Mesenchymal stem cell (in vitro differentiated cells and primary cell): ENCODE measurements at regions not wholly inside any gene's neighbourhood (a gene's known extent, or its start where the extent isn't known, plus 50 kb on each side); places are given as distances from the start of the nearest gene placed in this dataset.

Source experiments
- DNase-seq: peaks from one replicate; pipeline ENCODE4 v3.0.0-alpha.2; 2013
- H2AFZ ChIP-seq: one replicate; pipeline ENCODE4 v1.6.1; 2013; ENCODE audit warnings: low read depth, mild to moderate bottlenecking, control low read depth, inconsistent platforms, low read length, moderate library complexity
- H2AK5ac ChIP-seq: 2 replicates; pipeline ENCODE4 v1.6.1; 2013; ENCODE audit warnings: low read length, moderate library complexity, mild to moderate bottlenecking, inconsistent platforms; ENCODE audit not compliant: severe bottlenecking
- H2BK120ac ChIP-seq: one replicate; pipeline ENCODE4 v1.6.1; 2013; ENCODE audit warnings: low read depth, mild to moderate bottlenecking, inconsistent platforms, low read length, moderate library complexity
- H2BK12ac ChIP-seq, 2 experiments: one replicate each; pipeline ENCODE4 v1.6.1; 2013; ENCODE audit warnings: inconsistent platforms in 2 of 2, low read length in 2 of 2, mild to moderate bottlenecking in 2 of 2, moderate library complexity in 2 of 2, control low read depth in 1 of 2
- H2BK15ac ChIP-seq: one replicate; pipeline ENCODE4 v1.6.1; 2013; ENCODE audit warnings: mild to moderate bottlenecking, low read depth, inconsistent platforms; ENCODE audit not compliant: poor library complexity, severe bottlenecking
- H2BK5ac ChIP-seq: 2 replicates; pipeline ENCODE4 v1.6.1; 2013; ENCODE audit warnings: low read depth, mild to moderate bottlenecking, low read length, control low read depth, inconsistent platforms; ENCODE audit not compliant: poor library complexity, severe bottlenecking
- H3K14ac ChIP-seq, 2 experiments: one replicate each; pipeline ENCODE4 v1.6.1; 2013; ENCODE audit warnings: inconsistent platforms in 2 of 2, low read length in 2 of 2, control low read depth in 1 of 2, mild to moderate bottlenecking in 1 of 2, moderate library complexity in 1 of 2
- H3K18ac ChIP-seq, 2 experiments: one replicate each; pipeline ENCODE4 v1.6.1; 2013; ENCODE audit warnings: inconsistent platforms in 2 of 2, low read length in 2 of 2, control low read depth in 1 of 2, low read depth in 1 of 2, mild to moderate bottlenecking in 1 of 2
- H3K23ac ChIP-seq, 2 experiments: one replicate each; pipeline ENCODE4 v1.6.1; 2013; ENCODE audit warnings: inconsistent platforms in 2 of 2, low read length in 2 of 2, mild to moderate bottlenecking in 2 of 2, moderate library complexity in 2 of 2, control low read depth in 1 of 2
- H3K27ac ChIP-seq: 2 replicates; pipeline ENCODE4 v1.5.1; 2013; ENCODE audit warnings: mild to moderate bottlenecking, moderate library complexity, low read length, control low read depth, inconsistent platforms; ENCODE audit not compliant: poor library complexity, severe bottlenecking
- H3K27me3 ChIP-seq, 2 experiments: 2 replicates each; pipeline versions ENCODE4 v1.6.1 to v1.7.0; 2013; ENCODE audit warnings: low read length in 2 of 2, mild to moderate bottlenecking in 2 of 2, moderate library complexity in 2 of 2, control low read depth in 1 of 2, inconsistent platforms in 1 of 2; ENCODE audit not compliant: control insufficient read depth in 1 of 2, insufficient read depth in 1 of 2
- H3K36me3 ChIP-seq, 2 experiments: 2 replicates each; pipeline versions ENCODE4 v1.6.1 to v1.7.0; 2013; ENCODE audit warnings: low read length in 2 of 2, control low read depth in 1 of 2, inconsistent platforms in 1 of 2, low read depth in 1 of 2, mild to moderate bottlenecking in 1 of 2; ENCODE audit not compliant: insufficient read depth in 2 of 2, control insufficient read depth in 1 of 2
- H3K4ac ChIP-seq, 2 experiments: one replicate each; pipeline ENCODE4 v1.6.1; 2013; ENCODE audit warnings: inconsistent platforms in 2 of 2, low read length in 2 of 2, mild to moderate bottlenecking in 2 of 2, moderate library complexity in 2 of 2, control low read depth in 1 of 2, low read depth in 1 of 2
- H3K4me1 ChIP-seq: 2 replicates; pipeline ENCODE4 v1.6.1; 2013; ENCODE audit warnings: low read depth, low read length, control low read depth; ENCODE audit not compliant: control insufficient read depth, insufficient read depth
- H3K4me2 ChIP-seq: 2 replicates; pipeline ENCODE4 v1.6.1; 2013; ENCODE audit warnings: low read length, mild to moderate bottlenecking, inconsistent platforms; ENCODE audit not compliant: poor library complexity, severe bottlenecking
- H3K4me3 ChIP-seq, 2 experiments: 2 replicates each; pipeline versions ENCODE4 v1.5.1 to v1.7.0; 2013; ENCODE audit warnings: low read length in 2 of 2, mild to moderate bottlenecking in 2 of 2, control low read depth in 1 of 2, low read depth in 1 of 2; ENCODE audit not compliant: insufficient read depth in 1 of 2
- H3K79me1 ChIP-seq: replicated peaks from 2 replicates; pipeline ENCODE4 v1.6.1; 2013; ENCODE audit warnings: mild to moderate bottlenecking, control low read depth, low read length, inconsistent platforms; ENCODE audit not compliant: poor library complexity, severe bottlenecking
- H3K9ac ChIP-seq: 2 replicates; pipeline ENCODE4 v1.7.0; 2013; ENCODE audit warnings: mild to moderate bottlenecking, low read length, moderate library complexity
- H3K9me3 ChIP-seq: 2 replicates; pipeline ENCODE4 v1.7.0; 2013; ENCODE audit warnings: mild to moderate bottlenecking, low read length; ENCODE audit not compliant: control insufficient read depth
- H4K8ac ChIP-seq: one replicate; pipeline ENCODE4 v1.6.1; 2013; ENCODE audit warnings: inconsistent platforms, mild to moderate bottlenecking, low read length, moderate library complexity
- H4K91ac ChIP-seq: one replicate; pipeline ENCODE4 v1.6.1; 2013; ENCODE audit warnings: mild to moderate bottlenecking, low read length, inconsistent platforms
- WGBS: methylation state at CpG from one replicate; pipeline ENCODE4 v1.1.7; 2013; ENCODE audit warnings: mixed read lengths; 5-methylcytosine and 5-hydroxymethylcytosine counted together

DNA sequence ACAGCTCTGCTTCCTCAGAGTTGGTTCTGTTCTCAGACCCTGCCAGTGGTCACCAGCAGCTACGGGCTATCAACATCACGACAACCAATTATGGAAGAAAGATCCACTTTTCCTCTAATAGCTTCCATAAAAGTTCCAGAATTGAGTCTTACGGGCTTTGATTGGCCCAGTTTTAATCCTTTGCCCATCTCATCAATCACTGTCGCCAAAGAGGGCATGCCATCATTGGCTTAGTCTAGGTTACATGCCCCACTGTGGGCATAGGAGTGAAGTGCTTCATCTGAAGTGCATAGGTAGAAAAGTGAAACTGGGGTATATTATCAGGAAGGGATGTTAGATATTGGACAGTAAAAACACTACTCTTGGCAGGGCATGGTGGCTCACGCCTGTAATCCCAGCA, 76.6 kb upstream of the DHX40 start:
- no peak overlapping the region for H3K4me3 ChIP-seq
- H3K14ac ChIP-seq = no peak overlapping the region
- H4K8ac ChIP-seq = peak overlapping the region; percentile 47
- no peak overlapping the region for H2BK120ac ChIP-seq
- no peak overlapping the region for H3K23ac ChIP-seq
- H3K18ac ChIP-seq = no peak overlapping the region
- H3K36me3 ChIP-seq = no peaks in the 10 kb centered on the region
- no peak overlapping the region for H2BK15ac ChIP-seq
- H3K27ac ChIP-seq = no peak overlapping the region
- no peak overlapping the region for H2BK5ac ChIP-seq
- H3K4me1 ChIP-seq = peaks cover 3% of the 10 kb centered on the region
- H4K91ac ChIP-seq = no peak overlapping the region
- WGBS = 93% methylated on average over 5 of the region's 5 CpGs
- H3K9ac ChIP-seq = no peak overlapping the region
- H2AK5ac ChIP-seq = no peak overlapping the region
- no peak for DNase-seq
- no peak overlapping the region for H2BK12ac ChIP-seq
- H3K4ac ChIP-seq = no peak overlapping the region
- no peaks in the 10 kb centered on the region for H3K79me1 ChIP-seq
- H3K4me2 ChIP-seq = no peak overlapping the region
- H3K9me3 ChIP-seq = no peaks in the 10 kb centered on the region
- H2AFZ ChIP-seq = no peak overlapping the region
- peaks cover 0 to 12% of the 10 kb centered on the region in 2 experiments for H3K27me3 ChIP-seq

DNA sequence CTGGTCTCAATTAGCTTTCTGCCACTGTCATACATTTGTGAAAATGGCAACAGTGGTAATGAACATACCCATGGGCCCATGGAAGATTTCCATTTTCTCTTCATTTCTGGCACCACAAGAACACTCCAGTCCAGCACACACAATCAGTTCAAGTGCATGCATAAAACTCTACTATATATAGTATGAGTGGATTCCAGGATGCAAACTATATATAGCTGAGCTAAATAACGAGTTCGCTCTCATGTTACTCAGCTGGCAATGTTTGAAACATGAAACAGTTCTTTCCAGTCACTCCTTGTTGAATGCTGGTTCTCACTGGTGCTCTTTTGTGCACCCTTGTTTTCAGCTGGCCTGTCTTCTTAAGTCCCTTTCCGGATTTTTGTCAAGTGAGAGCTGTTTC, 75.2 kb upstream of the DHX40 start:
- Histone ChIP-seq H3K79me1 (no peaks in the 10 kb centered on the region), H3K14ac (no peak overlapping the region), H2BK5ac (no peak overlapping the region), H4K8ac (no peak overlapping the region), H3K18ac (no peak overlapping the region), H3K4me3 (no peak overlapping the region), H3K23ac (no peak overlapping the region), H2BK120ac (no peak overlapping the region), H3K27me3 (peaks cover 0 to 22% of the 10 kb centered on the region in 2 experiments), H2AFZ (no peak overlapping the region), H3K9ac (no peak overlapping the region), H3K4ac (no peak overlapping the region), H3K4me1 (peaks cover 3% of the 10 kb centered on the region), H3K36me3 (no peaks in the 10 kb centered on the region), H3K27ac (no peak overlapping the region), H2BK12ac (no peak overlapping the region), H4K91ac (no peak overlapping the region), H2BK15ac (no peak overlapping the region), H3K9me3 (peaks cover 3% of the 10 kb centered on the region), H3K4me2 (no peak overlapping the region), H2AK5ac (no peak overlapping the region)
- peak; percentile 34 for DNase-seq
- WGBS = 78% methylated on average over 3 of the region's 3 CpGs

DNA sequence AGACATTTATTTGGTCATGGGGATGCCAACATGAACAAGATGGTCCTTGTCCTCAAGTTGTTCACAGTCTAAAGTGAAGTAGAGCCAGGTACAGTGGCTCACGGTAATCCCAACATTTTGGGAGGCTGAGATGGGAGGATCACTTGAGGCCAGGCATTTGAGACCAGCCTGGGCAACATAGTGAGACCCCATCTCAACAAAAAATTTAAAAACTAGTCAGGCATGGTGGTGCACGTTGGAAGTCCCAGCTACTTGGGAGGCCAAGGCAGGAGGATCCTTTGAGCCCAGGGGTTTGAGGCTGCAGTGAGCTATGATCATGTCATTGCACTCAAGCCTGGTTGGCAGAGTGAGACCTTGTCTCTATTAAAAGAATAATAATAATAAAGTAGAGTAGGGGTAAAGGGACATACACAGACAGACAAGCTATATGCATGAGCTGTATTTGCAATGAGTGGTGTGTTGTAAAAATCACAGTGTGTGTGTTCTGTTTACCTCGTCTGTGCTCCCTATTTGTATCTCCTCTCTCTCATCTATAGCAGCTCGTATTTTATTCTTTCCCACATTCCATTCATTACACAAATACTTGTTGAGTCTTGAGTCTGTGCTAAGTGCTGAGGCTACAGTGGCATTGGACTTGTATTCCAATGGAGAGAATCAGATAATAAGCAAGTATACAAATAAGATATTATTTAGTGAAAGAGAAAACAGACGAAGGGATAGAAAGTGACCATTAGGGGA, 73.9 kb upstream of the DHX40 start:
- H3K9me3 ChIP-seq = peaks cover 5% of the 10 kb centered on the region
- no peak overlapping the region for H2BK12ac ChIP-seq
- H4K91ac ChIP-seq = no peak overlapping the region
- H3K4me2 ChIP-seq = no peak overlapping the region
- no peak overlapping the region for H3K18ac ChIP-seq
- H3K79me1 ChIP-seq = no peaks in the 10 kb centered on the region
- H2BK15ac ChIP-seq = no peak overlapping the region
- no peak overlapping the region for H3K4me3 ChIP-seq
- no peak overlapping the region for H2AFZ ChIP-seq
- H2BK5ac ChIP-seq = no peak overlapping the region
- no peak overlapping the region for H3K27ac ChIP-seq
- no peak overlapping the region for H2BK120ac ChIP-seq
- H3K9ac ChIP-seq = no peak overlapping the region
- no peak for DNase-seq
- H3K27me3 ChIP-seq = peaks cover 5 to 22% of the 10 kb centered on the region in 2 experiments
- H4K8ac ChIP-seq = no peak overlapping the region
- no peak overlapping the region for H2AK5ac ChIP-seq
- 75% methylated on average over 3 of the region's 5 CpGs for WGBS
- H3K4me1 ChIP-seq = peaks cover 3% of the 10 kb centered on the region
- H3K36me3 ChIP-seq = no peaks in the 10 kb centered on the region
- H3K14ac ChIP-seq = no peak overlapping the region
- no peak overlapping the region for H3K4ac ChIP-seq
- no peak overlapping the region for H3K23ac ChIP-seq

DNA sequence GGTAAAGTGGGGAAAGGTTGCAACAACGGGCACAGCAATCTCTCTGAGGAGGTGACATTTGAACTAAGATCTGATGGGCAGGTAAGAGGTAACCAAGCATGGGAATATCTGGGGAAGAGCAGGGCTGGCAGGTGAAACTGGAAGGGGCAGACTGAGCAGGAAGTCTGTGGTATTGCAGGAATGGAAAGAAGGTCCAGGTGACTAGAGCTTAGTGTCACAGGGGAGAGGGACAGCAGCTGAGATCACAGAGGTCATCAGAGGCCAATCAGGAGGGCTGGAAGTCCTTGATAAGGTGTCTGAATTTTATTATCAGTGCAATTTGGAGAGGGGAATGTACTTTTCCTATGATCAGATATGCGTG, 73.3 kb upstream of the DHX40 start:
- no peak overlapping the region for H2AK5ac ChIP-seq
- no peak for DNase-seq

More for the DNA sequence above, 73.3 kb upstream of the DHX40 start:
- no peaks in the 10 kb centered on the region for H3K36me3 ChIP-seq
- no peak overlapping the region for H4K91ac ChIP-seq
- no peak overlapping the region for H4K8ac ChIP-seq
- no peaks in the 10 kb centered on the region for H3K79me1 ChIP-seq
- no peak overlapping the region for H3K14ac ChIP-seq
- no peak overlapping the region for H2BK12ac ChIP-seq
- H3K4ac ChIP-seq = no peak overlapping the region
- no peak overlapping the region for H3K27ac ChIP-seq
- no peak overlapping the region for H2BK15ac ChIP-seq
- H3K9ac ChIP-seq = no peak overlapping the region
- peaks cover 5% of the 10 kb centered on the region for H3K9me3 ChIP-seq
- no peak overlapping the region for H3K4me2 ChIP-seq
- WGBS = 94% methylated on average over 2 of the region's 2 CpGs
- no peak overlapping the region for H2AFZ ChIP-seq
- H2BK5ac ChIP-seq = no peak overlapping the region
- no peak overlapping the region for H3K4me3 ChIP-seq
- peaks cover 7 to 22% of the 10 kb centered on the region in 2 experiments for H3K27me3 ChIP-seq
- peaks cover 3% of the 10 kb centered on the region for H3K4me1 ChIP-seq
- no peak overlapping the region for H3K23ac ChIP-seq
- H2BK120ac ChIP-seq = no peak overlapping the region
- no peak overlapping the region for H3K18ac ChIP-seq
